Suprapubic skin (tissue), 3 donors: ENCODE measurements at regions not wholly inside any gene's neighbourhood (a gene's known extent, or its start where the extent isn't known, plus 50 kb on each side); places are given as distances from the start of the nearest gene placed in this dataset.

ENCODE experiments used
- CTCF ChIP-seq, 2 donors: fragments of 200-600 bp in 1 of 2; fragments of 450-650 bp in 1 of 2; sonication (generic) in 1 of 2; IDR thresholded peaks; one replicate each; pipeline ENCODE4 v1.5.1; 2016 to 2019; ENCODE audit warnings: antibody characterized with exemption in 2 of 2, mild to moderate bottlenecking in 1 of 2, moderate library complexity in 1 of 2
- POLR2A ChIP-seq, 2 donors: fragments of 450-650 bp; IDR thresholded peaks; one replicate each; pipeline ENCODE4 v1.6.1; 2017; ENCODE audit warnings: antibody characterized with exemption in 2 of 2, mild to moderate bottlenecking in 2 of 2, moderate library complexity in 2 of 2

GRCh38 chr15:70375006-70375431 is 277.3 kb upstream of the TLE3 start:
- TF ChIP-seq CTCF (IDR thresholded peaks at IDR 0.05), result no peak
- no peak for TF ChIP-seq POLR2A (IDR thresholded peaks at IDR 0.05)
